CD4-positive, alpha-beta T cell treated with Interleukin-17A for 4 hours (primary cell): ENCODE measurements at regions not wholly inside any gene's neighbourhood (a gene's known extent, or its start where the extent isn't known, plus 50 kb on each side); places are given as distances from the start of the nearest gene placed in this dataset.
"Not testable (repeated sequence)": the region's sequence is repeated elsewhere in the genome, so short reads cannot be mapped to it uniquely, and the experiment has no call there.

ENCODE experiments used
- DNase-seq: peaks from one replicate; pipeline ENCODE4 v3.0.0-alpha.2; 2020; ENCODE audit warnings: mixed read lengths

DNA sequence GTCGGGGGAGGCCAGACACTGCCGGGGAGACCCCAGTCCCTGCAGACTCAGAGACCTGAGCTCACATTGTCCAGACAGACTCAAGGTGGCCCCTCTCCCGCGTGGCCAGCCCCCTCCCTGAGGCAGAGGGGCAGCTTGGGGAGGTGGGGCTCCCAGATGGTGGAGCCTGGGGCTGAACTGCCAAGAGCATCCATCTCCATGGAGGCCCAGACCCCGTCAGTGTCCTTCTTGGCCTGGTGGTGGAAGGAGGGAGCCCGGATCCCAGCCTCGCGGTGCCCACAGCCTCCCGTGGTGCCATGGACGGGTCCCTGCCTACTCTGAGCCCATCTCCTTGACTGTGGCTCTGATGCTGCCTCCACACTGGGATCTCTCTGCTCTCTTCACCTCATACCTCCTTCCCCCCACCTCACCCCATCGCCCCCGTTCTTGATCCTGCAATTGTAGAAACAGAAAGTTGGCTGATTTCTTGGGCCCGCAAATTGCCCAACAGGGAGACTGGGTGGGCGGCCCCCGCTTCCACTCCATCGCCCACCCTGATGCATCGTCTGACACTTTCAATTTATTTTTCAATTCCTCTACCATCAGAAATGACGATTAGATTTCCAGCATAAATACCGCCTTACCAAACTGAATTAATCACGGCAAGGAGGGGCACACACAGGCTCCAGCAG lies 348.9 kb downstream of the MATN1 start:
- no peak for DNase-seq

DNA sequence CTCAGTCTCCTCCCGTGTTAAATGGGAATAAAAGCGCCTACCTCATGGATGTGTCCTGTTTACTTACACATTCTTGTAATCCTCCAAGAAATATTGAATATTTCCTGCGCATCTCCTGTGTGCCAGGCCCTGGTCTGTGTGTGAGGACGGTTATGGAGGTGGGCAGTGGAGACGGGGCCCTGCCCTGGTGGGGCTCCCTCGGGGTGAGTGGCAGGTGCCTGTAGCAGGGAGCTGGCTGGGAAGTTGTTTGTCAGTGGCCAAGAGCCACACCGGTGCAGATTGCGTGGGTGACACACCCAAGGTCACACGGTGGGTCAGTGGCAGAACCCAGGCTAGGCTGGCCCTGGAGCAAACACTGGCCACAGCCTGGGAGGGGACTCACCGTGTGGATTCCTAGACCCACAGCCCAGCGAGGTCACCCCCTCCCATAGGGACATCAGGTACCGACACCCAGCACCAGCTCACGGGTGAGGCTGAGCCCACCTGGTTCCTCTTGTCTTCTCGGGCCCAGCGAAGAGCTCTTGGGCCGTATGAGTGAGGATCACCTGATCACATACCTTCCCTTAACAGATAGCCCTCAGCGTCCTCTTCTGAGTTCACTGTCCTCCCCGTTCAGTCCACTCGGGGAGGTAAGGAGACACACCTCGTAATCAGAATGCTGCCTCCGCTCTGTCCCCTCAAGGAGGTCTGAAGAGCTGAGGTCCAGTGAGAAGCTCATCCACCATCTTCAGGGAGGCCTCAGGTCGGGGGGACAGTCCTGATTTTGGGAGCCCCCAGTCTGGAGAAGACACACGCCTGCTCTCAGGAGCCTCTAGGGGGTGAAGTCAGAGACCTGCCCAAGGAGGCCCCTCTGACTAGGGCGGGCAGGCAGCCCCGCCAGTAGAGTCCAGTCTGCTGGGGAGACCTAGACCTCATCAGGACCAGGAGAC lies 349.6 kb downstream of the MATN1 start:
- no peak for DNase-seq

DNA sequence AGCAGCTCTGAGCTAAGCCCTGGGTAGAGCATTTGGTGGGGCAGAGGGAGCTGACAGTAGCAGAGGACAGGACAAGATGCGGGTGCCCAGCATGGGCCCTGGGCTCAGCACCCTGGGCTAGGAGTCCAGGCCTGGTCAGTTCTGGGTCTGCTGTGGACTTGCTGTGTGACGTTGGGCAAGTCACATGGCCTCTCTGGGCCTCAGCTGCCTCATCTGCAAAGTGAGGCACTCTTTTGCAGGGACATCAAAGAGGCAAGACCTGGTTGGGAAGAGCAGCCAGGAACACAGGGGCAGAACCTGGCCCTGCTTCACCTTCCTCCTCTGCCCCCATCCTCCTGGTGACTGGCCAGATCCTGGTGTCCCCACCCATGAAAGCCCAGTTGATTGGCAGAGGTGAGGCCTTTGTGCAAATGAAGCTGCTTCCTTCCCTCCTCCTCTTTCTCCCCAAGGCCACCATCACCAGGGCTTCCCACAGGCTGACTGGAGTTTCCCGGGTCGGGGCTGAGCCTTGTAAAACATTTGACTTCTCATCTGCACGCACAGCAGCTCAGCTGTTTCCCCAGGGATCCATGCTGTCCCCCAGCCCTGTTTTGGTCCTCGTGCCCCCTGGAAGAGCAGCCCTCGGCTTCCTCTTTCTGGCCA lies 350.5 kb downstream of the MATN1 start:
- DNase-seq: no peak

DNA sequence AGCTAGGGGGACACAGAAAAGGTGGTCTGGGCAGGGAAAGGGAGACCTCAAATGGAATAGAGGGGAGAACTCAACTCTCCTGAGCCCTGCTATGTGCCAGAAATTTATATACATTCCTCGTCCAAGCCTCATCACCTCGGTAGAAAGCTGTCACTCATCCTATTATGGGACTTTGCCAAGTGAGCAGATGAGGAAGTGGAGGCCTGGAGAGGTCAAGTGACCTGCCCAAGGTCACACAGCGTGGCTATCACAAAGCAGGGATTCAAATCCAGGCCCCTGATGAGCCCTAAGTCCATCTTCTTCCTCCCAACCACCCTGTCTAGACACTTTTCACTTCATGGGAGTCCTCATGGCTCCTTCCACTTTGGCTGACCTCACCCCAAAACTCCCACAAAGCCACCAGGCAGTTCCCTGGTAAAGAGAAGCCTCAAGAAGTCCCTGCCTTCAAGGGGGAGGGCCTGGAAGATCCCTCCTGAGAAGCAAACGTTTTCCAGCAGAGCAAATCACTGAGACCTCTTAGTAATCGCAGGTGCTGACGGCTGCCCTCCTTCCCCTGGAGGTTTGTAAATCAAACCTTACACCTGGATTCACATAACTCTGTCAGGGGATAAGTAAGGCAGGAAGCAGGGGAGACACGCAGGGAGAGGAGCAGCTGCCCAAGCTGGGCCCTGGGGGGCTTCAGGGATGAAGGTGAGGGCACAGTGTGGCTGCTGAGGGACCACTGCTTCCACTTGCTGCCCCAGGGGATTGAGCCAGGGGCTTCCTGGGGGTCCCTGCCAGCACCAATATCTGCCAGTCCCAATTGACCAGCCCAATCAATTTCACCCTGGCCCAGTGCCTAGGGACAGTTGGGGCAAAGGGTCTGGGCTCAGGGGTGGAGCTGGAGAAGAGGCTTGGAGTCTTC lies 351.2 kb downstream of the MATN1 start:
- DNase-seq: no peak

DNA sequence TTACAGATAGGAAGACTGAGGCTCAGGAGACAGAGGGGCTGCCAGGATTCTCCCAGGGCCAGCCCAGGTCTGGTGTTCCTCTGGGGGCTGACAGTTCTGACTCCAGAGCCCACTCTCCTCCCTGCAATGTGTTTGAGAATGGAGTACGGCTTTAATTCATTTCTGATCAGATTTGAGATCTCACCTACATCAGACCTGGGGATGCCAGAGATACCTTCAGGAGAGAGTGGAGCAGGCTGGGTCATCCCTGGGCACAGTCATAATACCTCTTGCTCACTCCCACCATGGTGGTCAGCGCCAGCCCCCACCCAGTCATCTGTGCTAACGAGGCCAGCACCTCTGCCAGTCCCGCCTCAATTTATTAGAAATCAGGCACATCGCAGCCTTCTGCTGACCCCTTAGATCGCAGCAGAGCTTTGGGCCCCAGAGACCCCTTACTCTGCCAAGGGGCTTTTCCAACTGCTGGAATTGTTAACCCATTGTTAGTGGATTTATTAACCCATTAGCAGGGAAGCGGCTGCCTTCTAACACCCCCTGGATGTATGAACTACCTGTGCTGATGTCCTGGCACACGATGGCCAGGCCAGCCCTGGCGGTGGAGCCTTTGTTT lies 352.1 kb downstream of the MATN1 start:
- no peak for DNase-seq

DNA sequence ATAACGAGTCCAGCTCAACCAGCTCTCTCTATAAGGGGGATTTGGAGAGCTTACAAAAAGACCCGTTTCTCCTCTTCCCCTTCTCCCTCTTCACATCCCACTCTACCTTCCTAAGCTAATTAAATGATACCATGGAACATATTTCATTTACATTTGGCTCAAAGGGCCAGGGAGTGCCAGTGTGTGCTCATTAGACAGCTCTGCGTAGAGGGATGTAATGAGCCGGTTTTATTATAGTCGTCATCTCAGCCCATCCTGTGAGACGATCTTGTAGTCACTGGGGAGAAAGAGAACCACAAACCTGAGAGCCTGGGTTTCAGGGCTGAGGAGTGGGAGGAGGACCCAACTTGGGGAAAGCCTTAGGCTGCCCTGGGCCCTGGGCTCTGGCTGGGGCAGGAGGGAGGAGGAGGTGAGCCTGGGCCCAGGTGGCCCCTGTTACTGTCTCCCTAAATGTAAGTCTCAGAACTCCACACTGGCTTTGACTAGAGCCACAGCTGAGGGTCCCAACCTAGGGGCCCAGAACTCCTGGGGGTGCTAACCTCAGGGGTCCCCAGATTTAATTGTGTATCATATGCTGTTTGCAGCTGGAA lies 354.6 kb downstream of the MATN1 start:
- no peak for DNase-seq

DNA sequence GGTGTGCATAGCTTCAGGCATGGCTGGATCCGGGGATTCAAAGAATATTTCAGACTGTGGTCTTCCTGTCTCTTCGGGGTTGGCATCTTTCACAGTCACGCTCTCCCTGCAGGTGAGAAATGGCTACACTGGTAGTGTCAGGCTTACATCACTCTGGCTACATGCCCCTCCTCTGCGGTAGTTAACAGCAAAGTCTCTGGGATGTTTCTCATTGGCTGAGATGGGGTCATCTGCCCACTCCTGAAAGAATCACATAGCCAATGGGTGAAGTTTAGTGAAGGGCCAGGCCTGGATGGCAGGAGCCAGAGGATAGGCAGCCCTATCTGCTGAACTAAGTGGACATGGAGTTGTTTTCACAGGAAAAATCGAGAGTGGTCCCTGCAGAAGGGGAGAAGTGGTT lies 356.5 kb downstream of the MATN1 start:
- no peak for DNase-seq

DNA sequence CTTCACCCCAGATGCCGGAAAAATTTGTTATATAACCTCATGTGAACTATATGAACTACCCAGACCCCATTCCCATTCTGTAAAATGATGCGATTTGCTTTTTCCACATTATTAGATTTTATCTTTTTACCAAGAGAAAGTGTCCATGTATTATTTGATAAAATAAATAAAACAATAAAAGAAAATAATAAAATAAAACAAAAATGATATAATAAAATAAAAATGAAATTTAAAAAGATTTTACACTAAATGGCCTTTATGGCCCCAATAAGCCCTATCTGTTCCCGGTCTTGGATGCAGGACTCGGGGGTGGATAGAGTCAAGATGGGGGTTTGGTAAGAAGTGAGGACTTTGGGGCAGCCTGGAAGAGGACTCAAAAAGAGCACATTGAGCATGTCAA lies 357.2 kb downstream of the MATN1 start:
- no peak for DNase-seq

DNA sequence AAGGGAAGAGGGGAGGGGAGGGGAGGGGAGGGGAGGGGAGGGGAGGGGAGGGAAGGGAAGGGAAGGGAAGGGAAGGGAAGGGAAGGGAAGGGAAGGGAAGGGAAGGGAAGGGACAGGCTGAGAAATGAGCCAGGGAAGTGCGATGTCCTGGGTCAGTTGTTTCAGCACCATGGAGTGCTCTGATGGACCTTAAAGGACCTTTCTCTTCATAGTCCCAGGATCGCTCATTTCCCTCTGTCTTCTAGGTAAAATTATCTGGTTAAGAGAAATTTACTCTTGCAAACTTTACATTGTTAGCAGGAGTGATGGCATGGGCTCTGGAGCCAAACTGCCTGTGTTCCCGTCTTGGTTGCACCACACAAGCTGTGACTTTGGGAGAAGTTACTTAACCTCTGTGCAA lies 357.8 kb downstream of the MATN1 start:
- DNase-seq: no peak

DNA sequence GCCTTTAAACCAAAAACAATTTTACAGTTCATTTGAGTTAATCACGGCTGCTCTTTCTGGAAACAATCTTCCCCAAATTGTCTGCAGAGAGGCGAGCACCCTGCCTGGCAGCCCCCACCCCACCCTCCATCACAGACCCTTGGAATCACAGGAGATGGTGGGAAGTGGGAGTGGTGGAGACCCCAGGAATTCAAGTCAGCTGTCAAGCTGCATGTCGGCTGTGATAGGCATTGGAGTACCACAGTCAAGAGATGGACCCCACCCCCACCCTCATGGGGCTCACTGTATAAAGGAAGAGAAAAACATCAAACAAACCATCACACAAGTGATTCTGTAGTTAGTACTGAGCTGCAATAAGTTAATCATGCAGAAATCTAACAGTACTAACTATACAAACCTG lies 360.4 kb downstream of the MATN1 start:
- DNase-seq: no peak

DNA sequence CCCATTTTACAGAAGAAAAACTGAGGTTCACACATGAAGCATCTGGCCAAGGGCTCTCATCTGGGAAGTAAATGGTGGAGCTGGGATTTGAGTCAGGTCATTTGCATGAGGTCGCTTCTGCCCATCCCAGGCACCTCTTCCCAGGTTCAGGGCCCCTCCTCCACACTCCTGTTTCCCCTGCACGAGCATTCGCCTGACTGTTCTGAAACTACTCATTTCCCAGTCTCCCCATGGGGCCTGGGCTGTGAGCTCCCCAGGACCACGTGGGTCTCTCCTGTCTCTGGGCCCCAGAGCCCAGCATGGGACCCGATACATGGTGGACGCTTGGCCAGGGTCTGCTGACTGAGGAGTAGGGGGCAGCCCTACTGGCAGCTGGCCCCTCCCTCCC lies 360.8 kb downstream of the MATN1 start:
- DNase-seq: no peak

DNA sequence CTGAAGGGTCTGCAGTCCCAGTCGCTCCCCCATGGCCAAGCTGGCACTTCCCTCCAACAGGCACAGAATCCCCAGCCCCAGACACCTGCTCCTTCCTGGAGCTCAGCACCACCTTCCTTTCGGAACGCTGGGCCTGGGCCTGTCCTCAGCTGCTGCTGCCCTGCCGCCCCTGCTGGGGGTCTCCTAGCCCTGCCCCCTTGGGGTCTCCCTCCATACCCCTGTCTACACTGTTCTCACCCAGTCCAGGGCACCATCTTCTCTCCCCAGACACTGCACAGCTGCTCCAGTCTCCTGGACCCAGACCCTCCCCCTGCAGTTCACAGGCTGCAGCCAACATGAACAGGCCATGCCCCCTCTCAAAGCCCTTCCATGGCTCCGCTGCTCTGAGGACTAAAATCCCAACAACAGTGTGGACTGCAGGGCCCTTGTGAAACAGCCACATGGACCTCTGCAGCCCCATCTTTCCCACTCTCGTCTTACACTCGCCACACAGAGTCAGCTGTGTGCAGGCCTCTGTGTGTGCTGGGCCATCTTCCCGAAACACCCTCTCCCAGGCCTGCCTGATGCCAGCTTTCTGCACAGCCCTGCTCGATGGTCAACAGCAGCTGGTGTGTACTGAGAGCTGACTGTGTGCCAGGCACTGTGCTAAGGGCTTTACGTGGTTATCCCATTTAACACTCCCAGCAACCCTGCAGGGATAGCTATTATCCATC lies 361.3 kb downstream of the MATN1 start:
- DNase-seq: not testable (repeated sequence)

DNA sequence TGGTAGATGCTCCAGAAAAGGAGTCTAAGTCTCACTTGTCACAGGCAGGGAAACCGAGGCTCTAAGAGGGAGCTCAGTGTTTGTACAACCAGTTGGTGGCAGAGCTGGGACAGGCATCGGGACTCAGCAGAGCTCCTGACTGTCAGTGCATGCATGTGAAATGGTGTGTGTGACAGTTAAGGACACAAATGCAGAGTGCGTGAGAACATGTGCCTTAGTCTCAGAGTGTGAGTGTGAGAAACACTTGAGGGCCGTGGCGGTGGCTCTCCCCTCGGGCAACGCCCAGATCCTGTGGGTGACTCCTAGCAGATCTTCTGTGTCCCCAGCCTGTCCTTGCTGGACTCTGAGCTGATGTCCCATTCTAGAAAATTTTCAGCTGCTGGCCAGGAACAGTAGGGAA lies 362.6 kb downstream of the MATN1 start:
- DNase-seq: no peak

DNA sequence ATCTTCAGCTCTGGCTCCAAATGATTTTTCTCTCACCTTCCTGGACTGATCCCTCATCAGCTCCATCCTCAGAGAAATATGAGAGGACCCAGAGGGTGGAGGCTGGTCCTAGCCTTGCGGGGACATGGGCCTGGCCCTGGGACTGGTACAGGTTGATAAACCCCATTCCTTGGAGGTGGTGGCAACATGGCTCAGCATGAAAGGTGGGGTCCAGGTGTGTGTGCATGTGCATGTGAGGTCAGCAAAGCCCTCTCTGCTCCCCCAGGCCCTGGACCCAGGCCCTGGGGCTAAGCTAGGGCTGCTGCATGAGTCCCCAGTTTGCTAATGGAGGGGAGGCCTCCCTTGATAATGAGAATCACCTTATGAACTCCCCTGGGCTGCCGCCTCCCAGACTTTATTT lies 363.1 kb downstream of the MATN1 start:
- no peak for DNase-seq

DNA sequence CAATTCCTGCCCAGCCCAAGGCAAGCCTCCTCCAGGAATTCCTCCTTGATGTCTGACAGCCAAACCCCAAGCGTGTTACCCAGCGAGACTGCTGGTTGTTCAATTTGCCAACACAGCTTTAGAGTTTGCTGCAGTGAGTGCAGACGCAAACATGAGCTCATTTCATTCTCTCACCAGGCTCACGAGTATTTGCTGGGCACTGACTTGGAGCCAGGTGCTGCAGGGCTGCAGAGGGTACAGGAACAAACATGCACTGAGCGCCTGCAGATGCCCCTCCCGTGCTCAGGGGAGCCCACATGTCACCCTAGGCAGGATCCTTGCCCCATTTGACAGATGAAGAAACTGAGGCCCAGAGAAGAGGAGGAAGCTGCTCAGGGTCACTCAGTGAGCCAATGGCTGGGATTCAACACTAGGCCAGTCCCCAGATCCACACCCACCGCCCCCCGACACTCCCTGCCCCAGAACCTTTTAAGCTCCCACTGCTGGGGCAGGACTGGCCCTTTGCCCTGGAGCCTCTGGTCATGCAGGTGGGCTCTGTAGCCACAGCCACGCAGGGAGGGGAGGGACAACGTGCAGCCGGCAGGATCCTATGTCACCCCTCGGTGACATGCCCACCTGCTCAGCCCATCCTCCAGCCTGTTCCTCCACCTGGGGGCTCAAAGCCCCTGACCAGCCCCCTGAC lies 363.7 kb downstream of the MATN1 start:
- DNase-seq: no peak

DNA sequence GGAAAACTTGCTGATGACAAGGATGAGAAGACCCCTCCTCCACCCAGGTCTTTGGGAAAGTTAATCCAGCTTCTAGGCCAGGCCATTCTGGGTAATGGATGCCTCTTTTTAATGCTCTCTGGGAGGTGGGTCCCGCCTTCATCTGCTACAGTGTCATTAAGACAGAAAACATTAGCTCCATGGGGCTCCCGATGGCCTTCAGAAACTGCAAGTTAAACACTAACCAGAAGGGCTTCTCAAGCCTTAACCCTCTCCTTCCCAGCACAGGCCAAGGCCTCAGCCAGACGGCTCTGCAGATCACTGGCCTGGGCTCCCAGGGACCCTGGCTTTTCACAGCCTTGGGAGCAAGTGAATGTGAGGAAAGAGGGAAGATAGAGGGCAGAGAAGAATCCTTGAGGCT lies 364.9 kb downstream of the MATN1 start:
- DNase-seq: no peak

DNA sequence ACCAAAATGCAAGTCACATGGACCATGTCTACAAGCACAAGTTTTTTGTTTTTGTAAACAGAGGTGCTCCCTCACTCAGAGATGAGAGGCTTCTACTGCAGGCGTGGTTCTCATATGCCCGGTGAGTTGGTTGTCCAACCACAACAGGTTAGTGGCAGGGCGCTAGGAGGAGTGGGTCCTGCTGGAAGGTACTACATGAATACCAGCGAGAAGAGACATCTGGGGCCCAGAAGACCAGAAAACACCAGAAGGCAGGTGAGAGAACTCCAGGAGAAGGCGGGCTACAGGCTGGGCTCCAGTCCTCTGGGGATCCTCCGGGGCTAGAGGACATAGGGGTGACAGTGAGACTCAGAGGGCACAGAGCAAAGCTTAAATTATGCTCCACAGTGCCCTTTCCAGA lies 366.5 kb downstream of the MATN1 start:
- no peak for DNase-seq

DNA sequence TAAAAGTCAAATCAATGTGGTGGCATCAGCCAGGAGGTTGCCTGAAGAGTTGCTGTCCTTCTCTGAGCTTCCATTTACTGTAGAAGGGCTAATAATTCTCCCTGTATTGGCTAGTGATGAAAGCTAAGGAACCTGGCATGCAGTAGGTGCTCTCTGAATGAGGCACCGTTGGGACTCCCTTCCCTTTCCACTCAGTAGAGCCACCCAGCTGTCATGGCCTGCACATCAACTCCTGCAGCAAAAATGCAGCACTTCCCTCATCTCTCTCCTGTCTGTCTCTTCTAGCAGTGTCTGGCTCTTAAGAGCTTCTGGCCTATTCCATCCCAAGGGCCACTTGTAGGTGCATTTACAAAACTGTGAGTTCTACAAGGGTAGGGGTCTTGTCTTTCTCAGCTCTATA lies 369.0 kb downstream of the MATN1 start:
- no peak for DNase-seq

DNA sequence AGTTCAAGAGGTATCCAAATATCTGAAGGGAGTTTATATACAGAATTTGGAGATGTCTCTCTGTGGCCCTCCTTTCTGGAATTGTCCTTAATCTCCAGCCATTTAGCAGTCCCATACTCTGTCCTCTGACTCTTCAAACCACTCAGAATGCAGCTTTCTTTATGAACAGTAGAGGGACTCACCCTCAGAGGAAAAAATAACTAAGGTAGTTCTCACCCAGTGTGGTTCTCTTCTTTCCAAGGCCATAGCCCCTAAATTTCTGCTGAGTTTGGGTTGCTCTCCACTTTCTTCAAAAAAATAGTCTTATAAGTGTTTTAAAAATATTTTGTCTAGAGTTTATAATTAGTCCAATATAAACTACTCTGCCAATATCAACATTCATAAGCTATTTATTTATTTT lies 369.7 kb downstream of the MATN1 start:
- DNase-seq: no peak

DNA sequence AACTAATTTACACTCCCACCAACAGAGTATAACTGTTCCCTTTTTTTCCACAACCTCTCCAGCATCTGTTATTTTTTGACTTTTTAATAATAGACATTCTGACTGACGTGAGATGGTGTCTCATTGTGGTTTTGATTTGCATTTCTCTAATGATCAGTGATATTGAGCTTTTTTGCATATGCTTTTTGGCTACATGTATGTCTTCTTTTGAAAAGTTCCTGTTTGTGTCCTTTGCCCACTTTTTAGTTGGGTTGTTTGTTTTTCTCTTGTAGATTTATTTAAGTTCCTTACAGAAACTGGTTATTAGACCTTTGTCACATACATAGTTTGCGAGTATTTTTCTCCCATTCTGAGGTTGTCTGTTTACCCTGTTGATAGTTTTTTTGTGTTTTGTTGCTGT lies 375.2 kb downstream of the MATN1 start:
- no peak for DNase-seq
